ENCODE measurements at regions not wholly inside any gene's neighbourhood (a gene's known extent, or its start where the extent isn't known, plus 50 kb on each side); places are given as distances from the start of the nearest gene placed in this dataset.

DNA sequence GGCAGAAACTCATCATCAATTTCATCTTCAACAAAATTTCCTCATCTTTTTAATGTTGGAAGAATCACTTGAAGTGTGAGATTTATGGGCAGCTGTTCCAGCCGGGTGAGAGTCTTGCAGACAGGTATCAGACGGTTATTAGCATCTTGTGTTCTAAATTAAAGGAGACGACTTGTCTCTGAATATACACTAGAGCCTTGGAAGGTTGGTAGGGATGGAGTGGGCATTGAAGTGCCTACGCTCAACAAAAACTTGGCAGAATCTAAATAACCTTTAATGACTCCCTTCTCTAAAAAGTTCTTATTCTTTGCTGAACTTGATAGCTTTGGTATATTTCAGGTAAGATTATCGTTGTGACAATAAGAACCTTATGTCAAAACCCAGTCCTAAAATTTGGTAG, 111.5 kb upstream of the MAGI3 start:
- TF ChIP-seq, protein P1, sequence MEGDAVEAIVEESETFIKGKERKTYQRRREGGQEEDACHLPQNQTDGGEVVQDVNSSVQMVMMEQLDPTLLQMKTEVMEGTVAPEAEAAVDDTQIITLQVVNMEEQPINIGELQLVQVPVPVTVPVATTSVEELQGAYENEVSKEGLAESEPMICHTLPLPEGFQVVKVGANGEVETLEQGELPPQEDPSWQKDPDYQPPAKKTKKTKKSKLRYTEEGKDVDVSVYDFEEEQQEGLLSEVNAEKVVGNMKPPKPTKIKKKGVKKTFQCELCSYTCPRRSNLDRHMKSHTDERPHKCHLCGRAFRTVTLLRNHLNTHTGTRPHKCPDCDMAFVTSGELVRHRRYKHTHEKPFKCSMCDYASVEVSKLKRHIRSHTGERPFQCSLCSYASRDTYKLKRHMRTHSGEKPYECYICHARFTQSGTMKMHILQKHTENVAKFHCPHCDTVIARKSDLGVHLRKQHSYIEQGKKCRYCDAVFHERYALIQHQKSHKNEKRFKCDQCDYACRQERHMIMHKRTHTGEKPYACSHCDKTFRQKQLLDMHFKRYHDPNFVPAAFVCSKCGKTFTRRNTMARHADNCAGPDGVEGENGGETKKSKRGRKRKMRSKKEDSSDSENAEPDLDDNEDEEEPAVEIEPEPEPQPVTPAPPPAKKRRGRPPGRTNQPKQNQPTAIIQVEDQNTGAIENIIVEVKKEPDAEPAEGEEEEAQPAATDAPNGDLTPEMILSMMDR (IDR thresholded peaks at IDR 0.05) = no peak
- DNase-seq (ENCODE audit: low spot score) = no peak

DNA sequence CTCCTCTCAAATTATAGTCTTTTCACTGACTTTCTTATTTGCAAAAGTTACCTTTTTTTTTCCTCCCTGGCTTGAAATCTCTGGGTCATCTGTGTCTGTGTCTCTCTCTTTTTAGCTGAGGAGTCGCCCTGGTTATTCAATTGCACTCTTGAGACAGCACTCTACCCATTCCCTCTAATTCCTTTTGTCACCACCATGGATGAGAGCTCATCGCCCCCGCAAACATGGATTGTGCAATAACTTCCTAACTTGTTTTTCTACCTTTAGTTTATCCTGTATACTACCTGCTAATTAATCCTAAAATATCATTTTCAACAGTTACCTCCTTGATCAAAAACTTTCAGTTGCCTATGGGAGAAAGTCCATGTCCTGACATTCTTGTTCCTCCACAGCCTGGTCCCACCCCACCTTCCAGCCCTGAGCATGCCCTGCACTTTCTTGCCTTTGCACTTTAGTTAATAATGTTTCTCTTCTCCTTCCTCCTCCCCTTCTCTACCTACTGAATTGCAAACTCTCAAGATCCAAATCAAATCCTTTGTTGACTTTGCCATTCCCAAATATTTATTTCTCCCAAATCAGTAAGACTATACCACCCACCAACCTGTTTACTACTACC, 110.4 kb upstream of the MAGI3 start:
- no peaks in the 10 kb centered on the region for H3K36me3 ChIP-seq
- no peaks in the 10 kb centered on the region for H3K27me3 ChIP-seq
- no peak overlapping the region for H3K27ac ChIP-seq
- no peak for DNase-seq (ENCODE audit: low spot score)
- H3K9me3 ChIP-seq = no peaks in the 10 kb centered on the region
- TF ChIP-seq, protein P1 (IDR thresholded peaks at IDR 0.05) = no peak
- no peak overlapping the region for H3K4me3 ChIP-seq
- no peaks in the 10 kb centered on the region for H3K4me1 ChIP-seq

More for the DNA sequence above, 111.5 kb upstream of the MAGI3 start:
- Histone ChIP-seq H3K36me3 (no peaks in the 10 kb centered on the region), H3K27ac (no peak overlapping the region), H3K9me3 (no peaks in the 10 kb centered on the region), H3K4me1 (no peaks in the 10 kb centered on the region), H3K4me3 (no peak overlapping the region), H3K27me3 (no peaks in the 10 kb centered on the region)

DNA sequence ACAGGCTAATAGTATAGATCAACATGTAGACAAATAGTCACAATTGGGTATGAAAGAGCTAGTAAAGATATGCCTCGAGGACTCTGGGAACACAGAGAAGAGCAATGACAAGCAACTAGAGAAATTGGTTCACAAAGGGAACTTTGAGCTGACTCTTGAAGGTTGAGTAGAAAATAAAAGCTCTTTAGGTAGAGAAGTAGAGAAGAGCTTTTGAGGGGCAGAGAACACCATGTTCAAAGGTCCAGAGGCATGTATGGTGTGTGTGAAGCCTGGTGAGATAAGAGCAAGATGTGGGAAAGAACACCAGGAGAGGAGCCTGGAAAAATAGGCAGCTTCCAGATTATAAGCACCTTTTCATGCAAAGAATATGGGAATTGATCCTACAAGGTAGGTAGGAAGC, 109.7 kb upstream of the MAGI3 start:
- H3K9me3 ChIP-seq = no peaks in the 10 kb centered on the region
- no peak for DNase-seq (ENCODE audit: low spot score)
- TF ChIP-seq, protein P1 (IDR thresholded peaks at IDR 0.05) = no peak
- H3K36me3 ChIP-seq = no peaks in the 10 kb centered on the region
- H3K27ac ChIP-seq = no peak overlapping the region
- H3K4me1 ChIP-seq = no peaks in the 10 kb centered on the region
- H3K27me3 ChIP-seq = no peaks in the 10 kb centered on the region
- no peak overlapping the region for H3K4me3 ChIP-seq

DNA sequence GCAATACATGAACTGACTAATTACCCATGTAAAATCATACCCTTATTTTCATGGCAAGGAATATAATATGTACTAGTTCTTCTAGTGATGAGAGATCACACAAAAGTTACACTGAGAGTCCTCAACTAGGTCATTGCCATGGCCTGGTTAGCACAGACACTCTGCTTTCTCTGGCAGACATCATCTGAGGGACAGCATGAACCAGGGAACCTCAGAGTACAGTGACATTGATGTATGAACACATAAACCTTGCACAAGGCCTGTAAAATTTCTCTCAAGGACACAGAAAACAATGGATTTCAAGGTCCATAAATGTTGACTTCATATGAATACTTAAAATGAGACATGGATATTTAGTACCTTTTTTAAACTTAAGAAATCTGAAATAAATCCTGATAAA, 108.8 kb upstream of the MAGI3 start:
- TF ChIP-seq, protein P1 (IDR thresholded peaks at IDR 0.05) = no peak
- H3K36me3 ChIP-seq = no peaks in the 10 kb centered on the region
- H3K27ac ChIP-seq = no peak overlapping the region
- H3K9me3 ChIP-seq = no peaks in the 10 kb centered on the region
- no peaks in the 10 kb centered on the region for H3K4me1 ChIP-seq
- H3K4me3 ChIP-seq = no peak overlapping the region
- no peaks in the 10 kb centered on the region for H3K27me3 ChIP-seq
- DNase-seq (ENCODE audit: low spot score) = no peak

DNA sequence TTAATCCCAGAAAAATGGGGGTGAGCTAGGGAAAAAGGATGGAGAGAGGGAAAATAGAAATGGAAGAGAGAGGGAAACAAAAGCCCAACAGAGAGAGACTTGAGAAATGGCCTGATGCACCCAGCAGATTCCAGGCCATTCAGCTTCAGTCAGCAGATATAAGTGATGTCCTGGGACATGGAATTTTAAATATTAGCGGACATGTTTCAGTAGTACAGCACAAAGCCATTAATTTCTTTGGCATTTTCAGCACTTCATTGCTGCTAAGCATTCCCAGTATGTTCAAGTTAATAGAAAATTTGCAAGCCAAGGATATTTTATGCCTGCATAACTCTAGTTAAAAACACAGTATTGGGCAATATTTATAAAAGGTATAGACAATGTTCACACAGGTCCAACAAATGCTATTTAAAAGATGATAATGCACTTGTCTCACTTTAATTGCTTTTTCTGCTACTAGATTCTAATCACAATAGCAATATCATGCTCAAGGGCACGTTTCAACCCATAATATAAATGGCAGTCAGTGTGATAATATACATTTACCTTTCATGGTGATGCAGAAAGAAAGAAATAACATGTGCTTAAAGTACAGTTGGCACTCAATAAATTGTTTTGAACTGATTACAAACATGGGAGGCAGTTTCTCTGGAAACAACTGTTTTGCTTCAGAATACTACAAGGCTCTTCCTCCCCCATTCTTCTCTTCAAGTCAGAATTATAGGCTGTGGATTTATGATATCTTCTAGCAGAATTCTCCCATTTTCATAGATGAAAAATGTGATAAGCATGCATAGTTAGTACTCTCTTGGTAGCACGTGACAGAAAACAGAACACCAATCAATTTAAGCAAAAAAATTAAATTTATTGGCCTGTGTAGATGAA, 108.1 kb upstream of the MAGI3 start:
- H3K9me3 ChIP-seq = no peaks in the 10 kb centered on the region
- TF ChIP-seq, protein P1 (IDR thresholded peaks at IDR 0.05) = no peak
- no peaks in the 10 kb centered on the region for H3K27me3 ChIP-seq
- H3K4me1 ChIP-seq = no peaks in the 10 kb centered on the region
- no peaks in the 10 kb centered on the region for H3K36me3 ChIP-seq
- no peak overlapping the region for H3K27ac ChIP-seq
- no peak for DNase-seq (ENCODE audit: low spot score)
- H3K4me3 ChIP-seq = no peak overlapping the region
